Stimulated activated CD4-positive, alpha-beta T cell treated with anti-CD3 and anti-CD28 coated beads, Interleukin-15, amount 100 ng/mL, for 24 hours (primary cell): ENCODE measurements at regions not wholly inside any gene's neighbourhood (a gene's known extent, or its start where the extent isn't known, plus 50 kb on each side); places are given as distances from the start of the nearest gene placed in this dataset.
"Not testable (repeated sequence)": the region's sequence is repeated elsewhere in the genome, so short reads cannot be mapped to it uniquely, and the experiment has no call there.

Source experiments
- DNase-seq: peaks from one replicate; pipeline ENCODE4 v3.0.0-alpha.2; 2020

- DNase-seq = no peak
Measured at GRCh38 chr4:82247171-82247570, 126.6 kb downstream of the HNRNPD start.

DNA sequence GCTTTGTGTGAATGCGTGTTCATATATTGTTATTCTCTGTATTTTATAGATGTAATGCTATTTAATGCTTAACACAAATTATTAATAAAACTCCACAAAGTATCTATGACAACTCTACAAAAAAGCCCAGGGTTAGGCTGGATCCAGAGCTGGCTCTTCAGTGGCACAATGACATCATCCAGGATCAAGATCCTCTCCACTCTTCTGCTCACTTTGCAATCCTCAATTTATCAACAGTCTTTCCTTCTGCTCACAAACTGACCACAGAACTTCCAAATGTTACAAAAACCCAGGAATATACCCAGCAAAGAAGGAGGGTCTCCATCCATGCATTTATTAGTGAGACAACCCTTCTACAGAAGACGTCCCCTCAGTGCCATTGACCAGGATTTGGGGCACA is 132.3 kb downstream of the HNRNPD start:
- no peak for DNase-seq

- DNase-seq = no peak
Measured at GRCh38 chr4:82240410-82240809, 133.4 kb downstream of the HNRNPD start.

- DNase-seq = not testable (repeated sequence)
Measured at GRCh38 chr4:82237142-82237541, 136.6 kb downstream of the HNRNPD start.

- no peak for DNase-seq
Measured at GRCh38 chr4:82235346-82235745, 138.4 kb downstream of the HNRNPD start.

DNA sequence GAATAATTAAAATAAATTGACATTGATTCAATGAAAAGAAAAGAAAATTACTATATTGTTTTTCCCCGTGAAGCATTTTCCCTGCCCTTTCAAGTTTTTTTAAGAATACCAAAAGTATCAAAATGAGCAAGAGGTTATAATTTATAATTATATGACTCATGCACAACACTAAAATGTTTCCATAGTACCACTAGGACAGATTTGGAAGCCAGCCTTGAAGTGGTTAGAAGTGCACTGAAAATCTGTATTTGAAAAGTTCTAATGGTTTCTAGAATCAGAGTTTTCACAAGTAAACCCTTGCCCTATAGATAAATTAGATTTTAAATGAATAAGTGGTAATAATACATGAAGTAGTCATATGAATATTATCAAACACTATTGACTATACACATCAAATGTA is 140.9 kb downstream of the HNRNPD start:
- DNase-seq = no peak

GRCh38 chr4:82231806-82232205 is 142.0 kb downstream of the HNRNPD start:
- no peak for DNase-seq

DNA sequence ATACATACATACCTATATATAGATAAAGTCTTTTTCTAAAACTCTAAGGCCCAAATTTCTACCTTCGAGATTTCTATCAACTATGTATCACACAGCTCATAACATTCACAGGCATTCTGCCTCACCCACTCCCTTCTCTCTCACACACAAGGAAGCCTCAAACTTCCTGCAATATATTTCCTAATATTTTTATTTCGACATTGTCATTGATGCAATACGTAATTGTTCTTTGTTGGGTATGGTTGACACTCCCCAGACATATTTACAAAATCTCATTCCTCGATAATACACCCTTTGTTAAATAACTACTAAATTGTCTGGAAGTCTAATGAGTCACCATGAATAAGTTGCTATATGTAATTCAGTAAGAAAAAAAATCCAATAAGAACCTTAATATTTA is 143.5 kb downstream of the HNRNPD start:
- no peak for DNase-seq

GRCh38 chr4:82225030-82225429 is 148.8 kb downstream of the HNRNPD start:
- DNase-seq = no peak

DNA sequence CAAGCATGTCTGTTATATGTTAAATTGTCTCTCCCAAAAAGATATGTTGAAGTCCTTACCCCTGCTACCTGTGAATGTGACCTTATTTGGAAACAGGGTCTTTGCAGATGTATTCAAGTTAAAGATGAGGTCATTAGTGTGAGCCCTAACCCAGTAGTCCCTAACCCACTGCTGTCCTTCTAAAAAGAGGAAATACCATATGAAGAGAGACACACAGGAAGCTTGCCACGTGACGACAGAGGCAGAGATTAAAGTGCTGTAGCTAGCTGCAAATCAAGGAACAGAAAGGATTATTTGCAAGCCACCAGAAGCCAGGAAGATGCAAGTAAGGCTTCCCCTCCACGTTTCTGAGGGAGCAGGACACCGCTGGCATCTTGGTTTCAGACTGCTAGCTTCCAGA is 150.1 kb downstream of the HNRNPD start:
- peak; percentile 13 for DNase-seq

- no peak for DNase-seq
Measured at GRCh38 chr4:82219346-82219745, 154.4 kb downstream of the HNRNPD start.

GRCh38 chr4:82217986-82218715 is 155.6 kb downstream of the HNRNPD start:
- DNase-seq = peak; percentile 9

GRCh38 chr4:82216219-82216618 is 157.6 kb downstream of the HNRNPD start:
- no peak for DNase-seq

- no peak for DNase-seq
Measured at GRCh38 chr4:82215800-82216199, 158.0 kb downstream of the HNRNPD start.

DNA sequence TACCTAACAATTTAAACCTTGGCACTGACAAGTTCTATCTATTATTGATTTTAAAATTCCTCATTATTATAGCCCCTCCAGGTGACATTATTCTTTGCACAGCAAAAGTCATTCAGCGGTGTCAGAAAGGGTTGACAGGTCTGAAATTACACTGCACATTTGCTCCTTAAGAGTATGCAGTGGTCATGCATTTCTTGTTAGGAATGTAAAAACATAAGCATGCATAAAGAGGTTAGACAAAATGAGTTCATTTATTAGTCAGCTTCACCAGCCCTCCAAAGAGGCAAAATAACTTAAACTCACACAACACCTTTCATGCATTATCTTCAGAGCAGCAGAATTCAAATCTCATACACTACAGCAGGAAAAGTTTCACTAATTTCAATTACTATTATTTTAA is 158.8 kb downstream of the HNRNPD start:
- no peak for DNase-seq

DNA sequence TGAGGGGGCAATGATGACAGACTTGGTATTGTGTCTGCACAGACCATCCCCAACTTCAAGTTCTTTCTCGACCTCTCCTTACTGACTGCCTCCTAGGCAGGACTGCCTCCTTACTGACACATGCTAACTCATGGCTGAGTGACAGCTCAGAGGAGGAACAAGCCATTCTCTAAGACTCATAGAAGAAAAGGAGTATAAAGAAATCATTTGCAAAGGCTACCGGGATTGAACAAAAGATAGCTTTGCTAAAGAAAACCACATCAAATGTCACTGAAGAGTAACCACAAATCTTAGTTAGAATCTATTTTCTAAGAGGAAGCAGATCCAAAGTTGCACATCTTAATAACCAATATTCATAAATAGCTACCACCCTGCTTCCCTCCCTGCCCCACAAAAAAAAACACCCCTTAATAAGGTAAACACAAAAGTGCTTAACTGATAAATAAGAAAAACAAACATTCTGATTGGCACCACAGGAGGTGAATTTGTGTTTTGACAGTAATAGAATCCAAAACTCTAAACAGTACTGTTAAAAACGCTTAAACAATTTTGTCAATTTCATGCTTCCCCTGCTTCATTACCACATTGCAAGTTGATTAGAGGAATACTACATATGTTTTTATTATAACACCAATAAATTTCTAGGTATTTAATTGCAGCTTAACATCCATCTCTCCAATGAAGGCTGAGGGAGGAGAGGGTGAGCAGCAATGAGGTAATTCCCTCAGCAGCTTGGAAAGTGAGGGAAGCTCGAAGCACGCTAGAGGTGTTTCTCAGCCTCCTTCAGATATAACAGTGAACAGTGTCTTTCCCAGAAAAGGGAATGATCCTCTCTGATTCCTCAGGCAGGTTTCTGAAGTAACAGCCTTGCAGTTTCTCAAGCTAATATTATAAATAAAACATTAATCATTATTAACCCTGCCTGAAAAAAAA is 160.0 kb downstream of the HNRNPD start:
- no peak for DNase-seq

GRCh38 chr4:82201805-82202641 is 171.8 kb downstream of the HNRNPD start:
- DNase-seq = peak; percentile 65

GRCh38 chr4:82201303-82201702 is 172.5 kb downstream of the HNRNPD start:
- no peak for DNase-seq

- no peak for DNase-seq
Measured at GRCh38 chr4:82200046-82200445, 173.7 kb downstream of the HNRNPD start.

- no peak for DNase-seq
Measured at GRCh38 chr4:82194329-82194728, 179.5 kb downstream of the HNRNPD start.

DNA sequence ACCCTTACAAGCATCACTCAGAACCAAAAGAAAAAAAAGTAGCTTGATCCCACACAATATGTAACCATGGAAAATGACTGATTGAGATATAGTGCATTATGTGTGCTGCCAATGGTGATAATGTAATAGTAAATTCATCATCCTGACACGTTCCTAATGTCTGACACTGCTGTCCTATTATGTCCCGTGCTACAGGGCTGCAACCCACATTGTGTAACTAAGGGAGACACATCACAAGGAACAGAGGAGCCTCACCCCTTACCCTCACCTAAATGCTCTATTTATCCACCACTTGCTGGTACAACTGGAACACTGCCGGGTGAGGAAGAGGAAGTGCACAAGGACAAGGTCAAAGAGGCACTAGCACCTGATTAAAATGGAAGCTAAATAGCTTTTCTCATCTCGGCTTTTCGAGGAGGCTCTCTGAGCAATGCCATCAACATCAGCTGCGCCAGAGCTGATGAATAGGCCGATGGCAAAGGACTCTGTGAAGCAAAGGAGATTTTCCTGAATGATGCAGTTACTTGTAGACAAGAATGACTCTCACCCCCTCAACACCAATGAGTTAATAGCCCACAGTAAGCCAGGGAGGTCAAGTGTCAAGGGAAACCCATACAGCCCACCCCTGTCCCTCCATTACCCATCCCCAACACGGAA is 181.6 kb downstream of the HNRNPD start:
- DNase-seq = no peak

GRCh38 chr4:82181789-82182188 is 192.0 kb downstream of the HNRNPD start:
- DNase-seq = no peak

DNA sequence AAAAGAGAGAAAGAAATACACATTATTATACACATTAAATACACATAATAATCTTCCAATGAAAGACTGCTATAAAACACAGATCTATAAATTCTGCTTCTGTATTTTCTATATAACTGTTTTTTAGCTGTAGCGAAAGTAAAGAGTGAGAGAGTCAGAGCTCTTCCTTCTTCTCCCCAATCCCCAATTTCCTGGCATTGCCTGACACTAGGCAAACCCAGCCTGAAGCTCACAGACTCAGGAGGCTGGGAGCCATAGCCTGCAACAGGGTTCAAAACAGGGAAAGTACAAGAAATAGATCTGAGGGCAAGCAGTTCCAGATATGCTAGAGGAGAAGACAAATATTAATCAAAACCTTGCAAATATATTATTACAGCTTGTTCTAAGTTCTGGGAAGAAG is 201.6 kb downstream of the HNRNPD start:
- no peak for DNase-seq
